ENCODE measurements at regions not wholly inside any gene's neighbourhood (a gene's known extent, or its start where the extent isn't known, plus 50 kb on each side); places are given as distances from the start of the nearest gene placed in this dataset.
"Not testable (repeated sequence)": the region's sequence is repeated elsewhere in the genome, so short reads cannot be mapped to it uniquely, and the experiment has no call there.

DNA sequence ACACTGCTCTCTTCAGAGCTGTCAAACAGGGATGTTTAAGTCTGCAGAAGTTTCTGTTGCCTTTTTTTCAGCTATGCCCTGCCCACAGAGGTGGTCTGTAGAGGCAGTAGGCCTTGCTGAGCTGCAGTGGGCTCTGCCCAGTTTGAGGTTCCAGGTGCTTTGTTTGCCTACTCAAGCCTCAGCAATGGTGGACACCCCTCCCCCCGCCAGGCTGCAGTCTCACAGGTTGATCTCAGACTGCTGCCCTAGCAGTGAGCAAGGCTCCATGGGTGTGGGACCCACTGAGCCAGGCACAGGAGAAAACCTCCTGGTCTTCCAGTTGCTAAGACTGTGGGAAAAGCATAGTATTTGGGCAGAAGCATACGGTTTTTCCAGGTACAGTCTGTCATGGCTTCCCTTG, 338.8 kb upstream of the NDST4 start:
- not testable (repeated sequence) for H3K4me1 ChIP-seq (ENCODE audit: insufficient read depth, low read length); H2AFZ ChIP-seq (ENCODE audit: low read depth, low read length); H3K27me3 ChIP-seq (ENCODE audit: insufficient read depth, low read length); H3K36me3 ChIP-seq (ENCODE audit: insufficient read depth, low read length); H3K9me3 ChIP-seq (ENCODE audit: low read length); H3K4me3 ChIP-seq (ENCODE audit: low read length)

DNA sequence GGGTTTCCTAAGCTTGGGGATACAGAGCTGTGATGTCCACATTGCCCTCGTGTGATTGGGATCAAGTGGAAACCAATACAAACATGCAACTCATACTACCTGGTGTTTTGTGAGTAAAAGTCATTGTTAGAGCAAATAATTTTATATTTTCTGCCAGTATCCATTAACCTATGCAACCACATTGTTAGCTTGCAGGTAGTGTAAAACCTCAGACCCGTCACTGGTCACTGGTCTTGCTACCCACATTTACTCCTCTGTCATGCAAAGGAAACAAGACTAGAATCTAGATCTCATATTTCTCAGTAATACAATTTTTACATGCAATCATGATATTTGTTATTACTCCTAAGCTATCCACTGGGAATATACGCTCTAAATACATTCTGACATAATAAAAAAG, 324.3 kb upstream of the NDST4 start:
- Histone ChIP-seq H3K36me3 (ENCODE audit: insufficient read depth, low read length) (no peaks in the 10 kb centered on the region), H2AFZ (ENCODE audit: low read depth, low read length) (no peak overlapping the region), H3K4me1 (ENCODE audit: insufficient read depth, low read length) (no peaks in the 10 kb centered on the region), H3K27me3 (ENCODE audit: insufficient read depth, low read length) (no peaks in the 10 kb centered on the region), H3K9me3 (ENCODE audit: low read length) (no peaks in the 10 kb centered on the region), H3K4me3 (ENCODE audit: low read length) (no peak overlapping the region)

DNA sequence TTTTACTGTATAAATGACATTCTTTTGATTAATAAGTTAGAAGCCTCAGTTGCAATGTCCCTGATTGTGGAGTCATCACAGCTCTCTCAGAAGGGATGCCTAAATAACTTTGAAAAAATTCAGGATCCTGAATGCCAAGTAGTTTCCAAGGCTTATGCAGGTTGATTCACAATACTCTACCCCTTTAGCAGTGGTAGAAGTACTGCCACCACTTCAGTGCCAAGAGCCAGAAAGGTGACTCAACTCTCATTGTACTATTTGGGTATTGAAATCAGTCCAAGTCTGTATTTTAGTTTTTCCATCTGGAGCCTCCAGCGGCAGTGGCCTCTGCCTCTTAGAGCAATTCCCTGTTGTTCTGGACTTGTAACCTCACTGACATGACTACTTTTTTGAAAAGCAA, 320.1 kb upstream of the NDST4 start:
- Histone ChIP-seq H3K27me3 (ENCODE audit: insufficient read depth, low read length) (no peaks in the 10 kb centered on the region), H3K4me1 (ENCODE audit: insufficient read depth, low read length) (no peaks in the 10 kb centered on the region), H3K36me3 (ENCODE audit: insufficient read depth, low read length) (no peaks in the 10 kb centered on the region), H2AFZ (ENCODE audit: low read depth, low read length) (no peak overlapping the region), H3K9me3 (ENCODE audit: low read length) (no peaks in the 10 kb centered on the region), H3K4me3 (ENCODE audit: low read length) (no peak overlapping the region)

DNA sequence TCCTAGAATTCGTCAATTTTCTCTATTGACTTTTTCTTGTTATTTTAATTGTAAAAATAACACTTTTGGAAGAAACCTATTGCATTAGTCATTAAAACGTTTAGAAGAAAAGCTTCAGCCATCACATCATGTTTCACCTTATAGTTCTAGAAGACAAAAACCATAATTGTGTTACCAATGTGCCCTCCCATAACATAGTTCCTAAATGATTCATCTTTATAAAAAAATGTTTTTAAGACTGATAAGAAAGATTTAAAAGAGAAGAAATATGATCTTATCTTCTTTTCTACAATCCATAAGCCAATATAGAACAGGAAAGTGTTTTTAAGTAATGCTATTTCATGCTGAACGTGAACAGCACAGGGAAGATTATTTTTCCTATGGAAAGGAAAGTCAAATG, 316.6 kb upstream of the NDST4 start:
- H3K9me3 ChIP-seq (ENCODE audit: low read length): no peaks in the 10 kb centered on the region
- no peak overlapping the region for H3K4me3 ChIP-seq (ENCODE audit: low read length)
- no peak overlapping the region for H2AFZ ChIP-seq (ENCODE audit: low read depth, low read length)
- no peaks in the 10 kb centered on the region for H3K27me3 ChIP-seq (ENCODE audit: insufficient read depth, low read length)
- H3K36me3 ChIP-seq (ENCODE audit: insufficient read depth, low read length): no peaks in the 10 kb centered on the region
- H3K4me1 ChIP-seq (ENCODE audit: insufficient read depth, low read length): no peaks in the 10 kb centered on the region

DNA sequence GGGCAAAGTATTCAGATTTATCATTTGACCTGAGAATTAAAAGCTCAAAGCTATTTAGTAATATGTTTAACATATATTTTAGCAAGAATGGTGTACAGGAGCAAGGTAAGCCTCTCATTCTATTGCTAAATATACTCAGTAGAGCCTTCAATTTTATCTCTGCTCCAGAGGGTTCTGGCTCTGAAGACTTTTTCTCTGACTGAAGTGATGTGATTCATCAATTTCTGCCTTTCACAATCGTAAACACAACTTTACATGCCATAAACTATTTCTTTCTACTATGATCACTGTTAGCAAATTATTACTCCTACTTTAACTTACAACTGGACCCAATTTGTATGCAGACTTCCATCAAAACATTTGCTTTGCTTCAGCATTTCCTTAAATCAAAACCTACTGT, 315.0 kb upstream of the NDST4 start:
- H2AFZ ChIP-seq (ENCODE audit: low read depth, low read length): no peak overlapping the region
- H3K27me3 ChIP-seq (ENCODE audit: insufficient read depth, low read length): no peaks in the 10 kb centered on the region
- H3K9me3 ChIP-seq (ENCODE audit: low read length): no peaks in the 10 kb centered on the region
- H3K4me1 ChIP-seq (ENCODE audit: insufficient read depth, low read length): no peaks in the 10 kb centered on the region
- no peaks in the 10 kb centered on the region for H3K36me3 ChIP-seq (ENCODE audit: insufficient read depth, low read length)
- no peak overlapping the region for H3K4me3 ChIP-seq (ENCODE audit: low read length)

DNA sequence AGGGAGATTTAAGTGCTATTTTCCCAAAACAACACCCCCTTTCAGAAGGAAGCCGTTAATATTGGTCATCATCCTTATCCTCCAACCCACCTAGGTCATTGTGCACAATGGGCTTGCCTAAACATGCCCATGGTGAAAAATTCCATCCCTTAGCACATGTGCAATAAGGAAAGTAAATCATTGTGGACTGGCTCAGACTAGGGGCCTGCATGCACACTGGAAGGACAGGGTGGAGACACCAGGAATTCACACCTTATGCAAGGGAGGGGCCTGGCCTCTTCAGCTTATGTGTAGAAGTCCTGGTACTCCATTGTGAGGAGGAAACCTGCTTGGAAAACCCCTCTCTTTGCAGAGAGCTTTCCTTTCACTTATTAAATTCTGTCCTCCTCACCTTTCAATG, 311.4 kb upstream of the NDST4 start:
- H2AFZ ChIP-seq (ENCODE audit: low read depth, low read length): no peak overlapping the region

DNA sequence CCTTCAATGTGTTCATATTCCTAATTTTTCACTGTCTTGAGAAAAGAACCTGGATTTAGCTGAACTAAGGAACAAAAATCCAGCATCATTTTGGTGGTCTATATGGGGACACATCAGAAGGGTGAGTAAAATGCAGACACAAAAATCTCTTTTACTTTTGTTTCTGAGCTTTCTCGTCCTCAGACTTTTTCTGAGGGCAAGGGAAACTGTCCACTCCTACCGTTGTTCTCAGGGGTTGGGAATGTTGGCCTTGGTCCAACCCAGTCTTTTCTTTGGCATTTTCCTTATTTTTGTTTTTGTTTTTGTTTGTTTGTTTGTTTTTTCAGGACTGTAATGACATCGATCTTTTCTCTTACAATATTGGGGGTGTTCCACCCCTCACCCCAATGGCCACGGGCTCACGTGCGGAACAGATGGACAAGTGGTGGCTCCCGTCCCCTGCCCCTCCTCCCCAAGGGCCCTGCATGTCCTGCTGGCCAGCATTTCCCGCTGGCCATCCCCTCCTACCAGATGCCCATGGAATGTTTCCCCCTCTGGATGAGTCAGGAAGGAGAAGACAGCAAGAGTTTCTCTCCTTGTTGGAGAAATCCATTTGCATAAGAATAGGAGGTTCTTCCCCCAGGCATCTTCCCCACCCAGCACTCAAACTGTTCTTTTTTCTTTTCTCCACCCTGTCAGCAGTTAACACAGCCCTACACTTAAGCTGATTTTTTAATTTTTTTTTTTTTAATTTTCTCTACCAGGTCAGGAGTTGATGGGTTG, 305.4 kb upstream of the NDST4 start:
- Histone ChIP-seq H2AFZ (ENCODE audit: low read depth, low read length) (no peak overlapping the region), H3K27me3 (ENCODE audit: insufficient read depth, low read length) (no peaks in the 10 kb centered on the region), H3K36me3 (ENCODE audit: insufficient read depth, low read length) (no peaks in the 10 kb centered on the region), H3K9me3 (ENCODE audit: low read length) (peaks cover 2% of the 10 kb centered on the region), H3K4me1 (ENCODE audit: insufficient read depth, low read length) (no peaks in the 10 kb centered on the region), H3K4me3 (ENCODE audit: low read length) (no peak overlapping the region)

More for the DNA sequence above, 311.4 kb upstream of the NDST4 start:
- Histone ChIP-seq H3K27me3 (ENCODE audit: insufficient read depth, low read length) (no peaks in the 10 kb centered on the region), H3K4me3 (ENCODE audit: low read length) (no peak overlapping the region), H3K36me3 (ENCODE audit: insufficient read depth, low read length) (no peaks in the 10 kb centered on the region), H3K4me1 (ENCODE audit: insufficient read depth, low read length) (no peaks in the 10 kb centered on the region), H3K9me3 (ENCODE audit: low read length) (peaks cover under 1% of the 10 kb centered on the region)

DNA sequence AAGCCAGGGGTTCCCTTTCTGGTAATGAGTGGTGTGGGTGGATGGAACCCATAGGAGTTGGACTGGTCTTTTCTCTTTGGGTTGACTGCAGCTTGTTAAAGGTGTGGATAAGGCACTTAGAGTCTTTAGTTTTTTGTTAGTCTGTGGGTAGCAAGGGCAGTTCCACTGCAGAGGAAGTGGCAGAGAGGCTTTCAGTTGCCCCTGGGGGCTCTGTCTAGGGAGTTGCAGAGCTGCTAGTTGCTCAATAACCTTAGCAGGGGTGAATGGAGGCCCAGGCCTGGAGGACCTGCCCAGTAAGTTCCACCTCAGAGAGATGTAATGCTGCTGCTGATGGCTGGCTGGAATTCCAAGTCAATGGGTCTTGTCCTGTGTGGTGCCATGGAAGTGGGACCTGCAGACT, 282.6 kb upstream of the NDST4 start:
- Histone ChIP-seq H3K4me3 (ENCODE audit: low read length) (no peak overlapping the region), H2AFZ (ENCODE audit: low read depth, low read length) (no peak overlapping the region), H3K9me3 (ENCODE audit: low read length) (no peaks in the 10 kb centered on the region), H3K4me1 (ENCODE audit: insufficient read depth, low read length) (no peaks in the 10 kb centered on the region), H3K36me3 (ENCODE audit: insufficient read depth, low read length) (no peaks in the 10 kb centered on the region), H3K27me3 (ENCODE audit: insufficient read depth, low read length) (no peaks in the 10 kb centered on the region)

DNA sequence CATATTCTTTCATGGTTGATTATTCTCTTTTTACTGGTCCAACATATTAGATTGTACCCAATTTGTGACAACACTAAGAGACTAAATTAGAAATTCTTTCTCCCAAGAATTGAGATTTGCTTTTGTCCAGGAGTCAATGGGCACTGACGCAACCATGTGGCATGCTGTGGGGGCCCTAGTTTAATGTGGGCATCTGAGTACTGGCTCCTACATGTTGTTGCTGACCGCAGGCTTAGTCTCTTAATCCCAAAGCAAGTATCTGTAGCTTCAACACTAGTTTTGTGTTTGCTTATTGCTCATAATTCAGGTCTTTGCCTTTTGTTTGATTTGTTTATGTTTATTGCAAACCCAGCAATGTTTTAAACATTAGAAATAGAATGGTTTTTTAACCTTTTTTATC, 263.4 kb upstream of the NDST4 start:
- Histone ChIP-seq H3K4me3 (ENCODE audit: low read length) (no peak overlapping the region), H2AFZ (ENCODE audit: low read depth, low read length) (no peak overlapping the region), H3K9me3 (ENCODE audit: low read length) (no peaks in the 10 kb centered on the region), H3K27me3 (ENCODE audit: insufficient read depth, low read length) (no peaks in the 10 kb centered on the region), H3K36me3 (ENCODE audit: insufficient read depth, low read length) (no peaks in the 10 kb centered on the region), H3K4me1 (ENCODE audit: insufficient read depth, low read length) (peaks cover 14% of the 10 kb centered on the region)

DNA sequence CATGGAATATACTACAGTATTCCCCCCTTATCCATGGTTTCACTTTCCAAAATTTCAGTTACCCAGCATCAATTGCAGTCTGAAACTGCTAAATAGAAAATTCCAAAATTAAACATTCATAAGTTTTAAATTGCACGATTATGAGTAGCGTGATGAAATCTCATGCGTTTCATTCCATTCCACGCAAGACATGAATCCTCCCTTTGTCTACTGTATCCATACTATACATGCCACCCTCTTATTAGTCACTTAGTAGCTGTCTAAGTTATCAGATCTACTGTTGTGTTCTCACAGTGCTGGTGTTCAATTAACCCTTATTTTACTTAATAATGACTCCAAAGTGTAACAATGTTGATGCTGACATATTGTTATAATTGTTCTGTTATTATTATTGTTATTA, 261.2 kb upstream of the NDST4 start:
- Histone ChIP-seq H3K27me3 (ENCODE audit: insufficient read depth, low read length) (no peaks in the 10 kb centered on the region), H3K9me3 (ENCODE audit: low read length) (no peaks in the 10 kb centered on the region), H3K4me3 (ENCODE audit: low read length) (no peak overlapping the region), H2AFZ (ENCODE audit: low read depth, low read length) (no peak overlapping the region), H3K4me1 (ENCODE audit: insufficient read depth, low read length) (peaks cover 17% of the 10 kb centered on the region), H3K36me3 (ENCODE audit: insufficient read depth, low read length) (no peaks in the 10 kb centered on the region)

DNA sequence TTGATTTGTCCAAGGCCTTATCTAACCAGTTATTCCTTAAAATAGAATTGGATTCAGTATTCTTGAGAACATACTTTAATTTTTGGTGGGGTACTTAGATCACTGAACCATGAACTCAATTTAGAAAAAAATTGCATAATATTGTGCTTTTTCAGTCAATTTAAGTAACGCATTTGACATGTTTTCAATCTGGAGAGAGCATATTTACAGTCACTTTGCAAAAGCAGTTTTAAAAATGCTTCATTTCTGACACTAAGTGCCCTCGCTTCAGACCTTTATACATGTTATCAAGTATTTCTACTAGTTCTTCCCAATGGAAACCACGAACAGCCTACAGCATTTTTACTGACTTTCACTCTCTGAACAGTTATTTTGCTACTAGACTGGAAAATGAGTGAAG, 257.1 kb upstream of the NDST4 start:
- H3K27me3 ChIP-seq (ENCODE audit: insufficient read depth, low read length): no peaks in the 10 kb centered on the region
- no peak overlapping the region for H3K4me3 ChIP-seq (ENCODE audit: low read length)
- H2AFZ ChIP-seq (ENCODE audit: low read depth, low read length): no peak overlapping the region
- no peaks in the 10 kb centered on the region for H3K36me3 ChIP-seq (ENCODE audit: insufficient read depth, low read length)
- no peaks in the 10 kb centered on the region for H3K9me3 ChIP-seq (ENCODE audit: low read length)
- H3K4me1 ChIP-seq (ENCODE audit: insufficient read depth, low read length): peaks cover 13% of the 10 kb centered on the region

DNA sequence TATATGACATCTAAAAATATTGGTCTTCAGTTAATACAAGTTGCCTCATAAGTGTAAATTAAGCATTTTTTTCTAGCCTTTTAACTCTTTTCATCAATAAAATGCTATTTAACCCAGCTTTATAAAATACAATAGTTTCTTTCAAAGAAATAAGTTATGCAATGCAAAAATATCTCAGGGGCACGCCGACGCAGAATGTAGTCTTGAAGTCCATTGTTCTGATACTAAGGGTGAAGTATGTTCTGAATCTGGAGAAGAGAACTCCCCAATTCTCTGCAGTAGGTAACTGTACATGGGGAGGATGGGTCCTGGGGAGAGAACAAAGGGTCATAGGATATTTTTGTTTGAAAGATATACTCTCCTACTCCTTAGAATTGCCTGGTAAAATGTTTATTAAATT, 256.6 kb upstream of the NDST4 start:
- Histone ChIP-seq H3K27me3 (ENCODE audit: insufficient read depth, low read length) (no peaks in the 10 kb centered on the region), H3K36me3 (ENCODE audit: insufficient read depth, low read length) (no peaks in the 10 kb centered on the region), H3K4me1 (ENCODE audit: insufficient read depth, low read length) (peaks cover 13% of the 10 kb centered on the region), H2AFZ (ENCODE audit: low read depth, low read length) (no peak overlapping the region), H3K4me3 (ENCODE audit: low read length) (no peak overlapping the region), H3K9me3 (ENCODE audit: low read length) (no peaks in the 10 kb centered on the region)

DNA sequence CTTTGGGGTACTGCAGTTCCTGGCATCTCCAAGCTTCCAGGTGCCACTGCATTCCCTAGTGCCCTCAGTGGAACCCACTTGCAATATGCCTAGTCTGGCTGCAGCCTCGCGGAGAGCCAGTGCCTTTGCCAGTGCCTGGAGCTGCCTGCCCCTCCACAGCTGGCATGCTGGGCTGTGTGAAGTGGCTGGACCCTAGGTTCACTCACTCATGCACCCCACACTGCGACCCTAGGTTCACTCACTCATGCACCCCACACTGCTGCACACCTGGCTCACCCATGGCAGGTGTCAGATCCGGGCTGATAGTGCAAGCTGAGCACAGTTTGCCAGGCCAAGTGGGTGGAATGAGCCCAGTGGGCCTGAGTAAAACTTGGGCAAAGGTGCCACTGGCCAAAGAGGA, 253.0 kb upstream of the NDST4 start:
- peaks cover 3% of the 10 kb centered on the region for H3K4me1 ChIP-seq (ENCODE audit: insufficient read depth, low read length)
- no peak overlapping the region for H2AFZ ChIP-seq (ENCODE audit: low read depth, low read length)
- H3K4me3 ChIP-seq (ENCODE audit: low read length): no peak overlapping the region
- no peaks in the 10 kb centered on the region for H3K36me3 ChIP-seq (ENCODE audit: insufficient read depth, low read length)
- H3K9me3 ChIP-seq (ENCODE audit: low read length): no peaks in the 10 kb centered on the region
- no peaks in the 10 kb centered on the region for H3K27me3 ChIP-seq (ENCODE audit: insufficient read depth, low read length)

DNA sequence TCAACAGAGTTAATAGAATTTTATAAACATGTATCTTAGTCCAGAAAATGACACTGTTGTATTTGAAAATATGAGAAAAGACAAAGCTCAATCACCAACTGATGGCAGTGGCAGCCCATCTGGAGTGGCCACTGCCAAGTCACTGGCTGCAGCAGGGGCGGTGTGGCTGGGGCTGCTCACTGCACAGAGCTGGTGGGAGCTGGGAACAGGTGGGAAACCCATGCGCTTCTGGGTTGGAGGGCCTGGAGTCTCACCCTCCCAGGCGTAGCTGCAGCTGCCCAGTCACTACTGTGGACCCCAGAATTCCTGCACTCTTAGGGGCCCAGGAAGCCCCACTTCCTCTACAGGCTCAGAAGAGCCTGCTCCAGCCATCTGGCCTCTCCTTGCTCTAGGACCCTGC, 251.8 kb upstream of the NDST4 start:
- Histone ChIP-seq H2AFZ (ENCODE audit: low read depth, low read length) (no peak overlapping the region), H3K4me3 (ENCODE audit: low read length) (no peak overlapping the region)

More for the DNA sequence above, 251.8 kb upstream of the NDST4 start:
- Histone ChIP-seq H3K4me1 (ENCODE audit: insufficient read depth, low read length) (peaks cover 2% of the 10 kb centered on the region), H3K27me3 (ENCODE audit: insufficient read depth, low read length) (no peaks in the 10 kb centered on the region), H3K36me3 (ENCODE audit: insufficient read depth, low read length) (no peaks in the 10 kb centered on the region), H3K9me3 (ENCODE audit: low read length) (no peaks in the 10 kb centered on the region)

Data from neuron (in vitro differentiated cells).